GM21619 (cell line): ENCODE measurements at regions not wholly inside any gene's neighbourhood (a gene's known extent, or its start where the extent isn't known, plus 50 kb on each side); places are given as distances from the start of the nearest gene placed in this dataset.

ENCODE experiments used
- ATAC-seq: cut with Tn5 transposase; IDR thresholded peaks from one replicate; pipeline ENCODE4 v1.9.1; 2021; ENCODE audit not compliant: unreplicated experiment

- no peak for ATAC-seq
These were observed 458.8 kb upstream of the CNTN5 start for GRCh38 chr11:98561877-98562395.

GRCh38 chr11:98564233-98564632 lies 456.5 kb upstream of the CNTN5 start:
- no peak for ATAC-seq

GRCh38 chr11:98564881-98565280 lies 455.9 kb upstream of the CNTN5 start:
- ATAC-seq: no peak

- ATAC-seq: no peak
These were observed 455.4 kb upstream of the CNTN5 start for GRCh38 chr11:98565311-98565710.

GRCh38 chr11:98566978-98567377 lies 453.8 kb upstream of the CNTN5 start:
- no peak for ATAC-seq

- ATAC-seq: no peak
These were observed 452.7 kb upstream of the CNTN5 start for GRCh38 chr11:98568013-98568412.

- ATAC-seq: no peak
These were observed 447.8 kb upstream of the CNTN5 start for GRCh38 chr11:98572941-98573340.

- no peak for ATAC-seq
These were observed 432.9 kb upstream of the CNTN5 start for GRCh38 chr11:98587884-98588283.

- ATAC-seq: no peak
These were observed 430.8 kb upstream of the CNTN5 start for GRCh38 chr11:98589967-98590366.

GRCh38 chr11:98600103-98600502 lies 420.6 kb upstream of the CNTN5 start:
- ATAC-seq: no peak

- no peak for ATAC-seq
These were observed 419.7 kb upstream of the CNTN5 start for GRCh38 chr11:98600786-98601773.

GRCh38 chr11:98616098-98616655 lies 404.6 kb upstream of the CNTN5 start:
- ATAC-seq: no peak

- ATAC-seq: no peak
These were observed 399.0 kb upstream of the CNTN5 start for GRCh38 chr11:98621767-98622166.

GRCh38 chr11:98625526-98625925 lies 395.2 kb upstream of the CNTN5 start:
- no peak for ATAC-seq

GRCh38 chr11:98630736-98631135 lies 390.0 kb upstream of the CNTN5 start:
- ATAC-seq: no peak

- ATAC-seq: no peak
These were observed 363.0 kb upstream of the CNTN5 start for GRCh38 chr11:98657711-98658110.

GRCh38 chr11:98659431-98659830 lies 361.3 kb upstream of the CNTN5 start:
- no peak for ATAC-seq

GRCh38 chr11:98674390-98674789 lies 346.4 kb upstream of the CNTN5 start:
- no peak for ATAC-seq

GRCh38 chr11:98679673-98680072 lies 341.1 kb upstream of the CNTN5 start:
- ATAC-seq: no peak

GRCh38 chr11:98701541-98701940 lies 319.2 kb upstream of the CNTN5 start:
- no peak for ATAC-seq

- no peak for ATAC-seq
These were observed 316.8 kb upstream of the CNTN5 start for GRCh38 chr11:98703779-98704556.
